Activated CD8-positive, alpha-beta T cell treated with anti-CD3 and anti-CD28 coated beads, Interleukin-2, amount 10 ng/mL, durations not matched to agents 7 days and 5 days (primary cell): ENCODE measurements at regions not wholly inside any gene's neighbourhood (a gene's known extent, or its start where the extent isn't known, plus 50 kb on each side); places are given as distances from the start of the nearest gene placed in this dataset.

Experiments
- ATAC-seq: fragments of 150-1000 bp; cut with Tn5 transposase; one replicate; pipeline ENCODE4 v1.10.0; 2021; ENCODE audit warnings: moderate library complexity
- CTCF ChIA-PET: fragments of 350-600 bp; sonication (Branson Sonifier 250); formaldehyde crosslinking; loops from one replicate; lab custom pipeline; 2021; ENCODE audit warnings: antibody characterized with exemption; lab: Charles Lee
- POLR2A ChIA-PET: fragments of 350-600 bp; sonication (Branson Sonifier 250); formaldehyde crosslinking; loops from one replicate; lab custom pipeline; 2021; ENCODE audit warnings: antibody characterized with exemption; lab: Charles Lee
- DNase-seq: peaks from one replicate; pipeline ENCODE4 v3.0.0-alpha.2; 2020
- H3K27ac Mint-ChIP-seq: one replicate; pipeline ENCODE4 v1.8.0; 2021; ENCODE audit warnings: mild to moderate bottlenecking, mixed read lengths
- H3K27me3 Mint-ChIP-seq: one replicate; pipeline ENCODE4 v1.8.0; 2021; ENCODE audit warnings: low read depth, mixed read lengths
- H3K36me3 Mint-ChIP-seq: one replicate; pipeline ENCODE4 v1.8.0; 2021; ENCODE audit warnings: low read depth, mixed read lengths
- H3K4me1 Mint-ChIP-seq: one replicate; pipeline ENCODE4 v1.8.0; 2021; ENCODE audit warnings: low read depth, mixed read lengths
- H3K4me3 Mint-ChIP-seq: one replicate; pipeline ENCODE4 v1.8.0; 2021; ENCODE audit warnings: mild to moderate bottlenecking, mixed read lengths
- H3K9me3 Mint-ChIP-seq: one replicate; pipeline ENCODE4 v1.8.0; 2022; ENCODE audit warnings: mixed read lengths; ENCODE audit not compliant: insufficient read depth

DNA sequence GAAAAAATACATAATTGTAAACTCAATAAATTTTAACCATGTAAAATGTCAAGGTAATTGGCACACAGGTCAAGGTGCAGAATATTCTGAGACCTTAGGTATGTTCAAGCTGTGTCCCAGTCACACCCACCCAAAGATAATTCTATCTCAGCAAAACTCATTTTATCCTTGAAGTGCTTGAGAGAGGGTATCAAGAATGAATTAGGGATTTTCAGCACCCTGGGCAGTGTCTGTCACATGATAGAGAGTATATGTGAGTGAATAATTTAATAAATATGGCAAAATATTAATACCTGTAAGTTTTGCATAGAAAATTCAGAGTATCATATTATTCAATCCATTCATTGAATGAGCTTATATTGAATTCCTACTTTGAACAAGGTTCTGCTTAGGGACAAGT is 567.9 kb downstream of the FBXO15 start:
- ChIA-PET POLR2A (no interaction called here), CTCF (no interaction called here)

GRCh38 chr18:73577365-73577764 is 570.3 kb downstream of the FBXO15 start:
- ChIA-PET POLR2A (no interaction called here), CTCF (no interaction called here)
- H3K36me3 Mint-ChIP-seq, result no peaks in the 10 kb centered on the region
- DNase-seq (no peak), ATAC-seq (no peak)
- no peaks in the 10 kb centered on the region for H3K27me3 Mint-ChIP-seq
- H3K4me3 Mint-ChIP-seq, result no peak overlapping the region
- H3K27ac Mint-ChIP-seq, result no peak overlapping the region
- H3K4me1 Mint-ChIP-seq, result no peaks in the 10 kb centered on the region
- H3K9me3 Mint-ChIP-seq, result no peaks in the 10 kb centered on the region

More for the DNA sequence above, 567.9 kb downstream of the FBXO15 start:
- Mint-ChIP-seq H3K27me3 (no peaks in the 10 kb centered on the region), H3K36me3 (no peaks in the 10 kb centered on the region), H3K9me3 (no peaks in the 10 kb centered on the region), H3K27ac (no peak overlapping the region), H3K4me1 (no peaks in the 10 kb centered on the region), H3K4me3 (no peak overlapping the region)
- DNase-seq (no peak), ATAC-seq (no peak)

- H3K27me3 Mint-ChIP-seq, result no peaks in the 10 kb centered on the region
- no peaks in the 10 kb centered on the region for H3K36me3 Mint-ChIP-seq
- no peak overlapping the region for H3K4me3 Mint-ChIP-seq
- POLR2A ChIA-PET, result no interaction called here
- DNase-seq, result no peak
- ATAC-seq, result no peak
- H3K9me3 Mint-ChIP-seq, result no peaks in the 10 kb centered on the region
- H3K27ac Mint-ChIP-seq, result no peak overlapping the region
- H3K4me1 Mint-ChIP-seq, result no peaks in the 10 kb centered on the region
- CTCF ChIA-PET, result interaction anchor here (0.8 kb wide), 1 partner anchor 895 kb away, joined by 3 read pairs; no protein-coding TSS in a partner anchor
Measured at GRCh38 chr18:73563901-73564472, 583.6 kb downstream of the FBXO15 start.

GRCh38 chr18:73563345-73563744 is 584.3 kb downstream of the FBXO15 start:
- Mint-ChIP-seq H3K4me1 (no peaks in the 10 kb centered on the region), H3K9me3 (no peaks in the 10 kb centered on the region), H3K36me3 (no peaks in the 10 kb centered on the region), H3K27me3 (no peaks in the 10 kb centered on the region), H3K27ac (no peak overlapping the region), H3K4me3 (no peak overlapping the region)
- ATAC-seq, result no peak
- DNase-seq, result no peak
- ChIA-PET POLR2A (no interaction called here), CTCF (no interaction called here)

DNA sequence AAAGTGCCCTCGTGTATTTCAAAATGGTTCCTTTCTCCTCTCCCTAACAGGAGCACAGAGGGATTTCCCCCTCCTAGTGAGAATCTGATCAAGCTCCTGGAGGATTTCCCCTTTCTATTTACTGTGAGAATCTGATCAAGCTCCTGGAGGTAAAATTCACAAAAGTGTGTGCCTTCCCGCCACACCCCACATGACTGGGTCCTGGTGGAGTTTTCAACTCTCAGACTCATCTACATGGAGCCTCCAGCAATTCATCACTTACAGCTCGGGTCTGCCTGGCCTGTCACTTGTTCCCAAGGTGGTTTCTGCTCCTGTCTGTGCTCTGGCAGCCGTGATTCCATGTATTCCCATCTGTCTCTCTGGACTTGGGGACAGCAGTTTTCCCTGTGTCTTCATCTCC is 590.7 kb downstream of the FBXO15 start:
- H3K27me3 Mint-ChIP-seq, result no peaks in the 10 kb centered on the region
- no peaks in the 10 kb centered on the region for H3K9me3 Mint-ChIP-seq
- DNase-seq (no peak), ATAC-seq (no peak)
- H3K27ac Mint-ChIP-seq, result no peak overlapping the region
- POLR2A ChIA-PET, result no interaction called here
- H3K4me1 Mint-ChIP-seq, result no peaks in the 10 kb centered on the region
- CTCF ChIA-PET, result no interaction called here
- no peak overlapping the region for H3K4me3 Mint-ChIP-seq
- no peaks in the 10 kb centered on the region for H3K36me3 Mint-ChIP-seq

- H3K27me3 Mint-ChIP-seq, result no peaks in the 10 kb centered on the region
- H3K36me3 Mint-ChIP-seq, result no peaks in the 10 kb centered on the region
- H3K4me1 Mint-ChIP-seq, result no peaks in the 10 kb centered on the region
- no peak for ATAC-seq
- no peaks in the 10 kb centered on the region for H3K9me3 Mint-ChIP-seq
- no peak overlapping the region for H3K27ac Mint-ChIP-seq
- H3K4me3 Mint-ChIP-seq, result no peak overlapping the region
- ChIA-PET POLR2A (no interaction called here), CTCF (no interaction called here)
- DNase-seq, result no peak
Measured at GRCh38 chr18:73552171-73552570, 595.5 kb downstream of the FBXO15 start.

DNA sequence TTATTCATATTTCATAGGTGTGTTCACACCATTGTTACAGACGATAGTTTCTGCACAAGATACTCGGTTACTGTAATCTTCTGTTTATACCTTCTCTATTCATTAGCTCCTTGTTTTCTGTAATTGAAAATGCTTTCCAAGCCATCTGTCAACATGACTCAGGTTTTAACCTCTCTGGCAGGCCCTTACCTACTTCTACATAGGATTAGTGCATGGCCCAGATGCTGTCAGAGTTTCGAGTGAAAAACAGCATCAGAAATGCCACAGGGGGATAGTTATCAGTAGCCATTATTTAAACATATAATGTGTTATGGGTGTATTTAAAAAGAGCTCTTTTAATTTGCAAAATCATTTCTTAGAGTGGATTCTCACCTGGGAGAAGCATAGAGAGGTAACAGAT is 596.4 kb downstream of the FBXO15 start:
- DNase-seq (no peak), ATAC-seq (no peak)
- H3K4me3 Mint-ChIP-seq, result no peak overlapping the region
- H3K27me3 Mint-ChIP-seq, result no peaks in the 10 kb centered on the region
- ChIA-PET POLR2A (no interaction called here), CTCF (no interaction called here)
- H3K9me3 Mint-ChIP-seq, result no peaks in the 10 kb centered on the region
- no peak overlapping the region for H3K27ac Mint-ChIP-seq
- H3K36me3 Mint-ChIP-seq, result no peaks in the 10 kb centered on the region
- no peaks in the 10 kb centered on the region for H3K4me1 Mint-ChIP-seq

- H3K9me3 Mint-ChIP-seq, result no peaks in the 10 kb centered on the region
- DNase-seq, result no peak
- H3K27me3 Mint-ChIP-seq, result no peaks in the 10 kb centered on the region
- CTCF ChIA-PET, result no interaction called here
- no peak for ATAC-seq
- H3K4me1 Mint-ChIP-seq, result no peaks in the 10 kb centered on the region
- no peak overlapping the region for H3K27ac Mint-ChIP-seq
- H3K4me3 Mint-ChIP-seq, result no peak overlapping the region
- no peaks in the 10 kb centered on the region for H3K36me3 Mint-ChIP-seq
- POLR2A ChIA-PET, result no interaction called here
Measured at GRCh38 chr18:73549236-73549635, 598.4 kb downstream of the FBXO15 start.

- Mint-ChIP-seq H3K4me3 (no peak overlapping the region), H3K27ac (no peak overlapping the region), H3K9me3 (no peaks in the 10 kb centered on the region), H3K4me1 (no peaks in the 10 kb centered on the region), H3K27me3 (no peaks in the 10 kb centered on the region), H3K36me3 (no peaks in the 10 kb centered on the region)
- ChIA-PET CTCF (no interaction called here), POLR2A (no interaction called here)
- ATAC-seq (no peak), DNase-seq (no peak)
Measured at GRCh38 chr18:73545472-73545871, 602.2 kb downstream of the FBXO15 start.

DNA sequence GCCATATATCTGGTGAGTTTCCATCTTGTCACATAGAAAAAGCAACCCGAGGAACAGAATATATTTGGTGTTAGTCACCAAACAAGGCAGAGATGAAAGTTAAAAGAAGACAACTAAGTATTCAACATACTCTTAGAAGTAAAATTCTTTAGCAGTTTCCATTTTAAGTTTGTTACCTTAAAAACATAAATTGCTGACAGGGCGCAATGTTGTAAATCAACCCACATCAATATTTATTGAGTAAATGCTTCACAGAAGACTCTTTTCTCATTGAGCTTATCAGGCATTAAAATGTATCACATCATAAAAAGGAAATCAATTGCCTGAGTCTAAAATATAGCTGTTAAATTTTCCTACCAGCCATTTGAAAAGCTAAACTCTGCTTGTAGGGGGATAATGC is 603.0 kb downstream of the FBXO15 start:
- no peaks in the 10 kb centered on the region for H3K4me1 Mint-ChIP-seq
- H3K27ac Mint-ChIP-seq, result no peak overlapping the region
- H3K27me3 Mint-ChIP-seq, result no peaks in the 10 kb centered on the region
- ATAC-seq, result no peak
- ChIA-PET CTCF (no interaction called here), POLR2A (no interaction called here)
- H3K4me3 Mint-ChIP-seq, result no peak overlapping the region
- no peaks in the 10 kb centered on the region for H3K9me3 Mint-ChIP-seq
- H3K36me3 Mint-ChIP-seq, result no peaks in the 10 kb centered on the region
- DNase-seq, result no peak

DNA sequence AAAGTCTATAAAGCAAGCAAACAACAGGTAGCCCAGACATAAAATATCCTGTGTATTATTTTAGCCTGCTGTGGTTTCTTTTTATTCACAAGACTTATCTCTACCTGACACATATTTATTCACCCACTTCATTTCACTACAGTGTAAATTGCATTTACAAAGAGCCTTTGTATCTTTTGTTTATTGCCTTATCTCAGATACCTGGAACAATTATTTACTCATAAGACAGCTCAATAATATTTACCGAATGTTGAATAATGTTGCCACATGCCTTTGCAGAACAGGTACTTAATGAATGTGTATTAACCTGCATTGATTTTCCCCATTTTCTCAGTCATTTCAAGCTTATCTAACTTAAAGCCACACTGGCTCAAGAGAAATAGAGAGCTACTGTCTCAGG is 603.6 kb downstream of the FBXO15 start:
- Mint-ChIP-seq H3K36me3 (no peaks in the 10 kb centered on the region), H3K27ac (no peak overlapping the region), H3K4me1 (no peaks in the 10 kb centered on the region), H3K4me3 (no peak overlapping the region), H3K9me3 (no peaks in the 10 kb centered on the region), H3K27me3 (no peaks in the 10 kb centered on the region)
- DNase-seq (no peak), ATAC-seq (no peak)
- POLR2A ChIA-PET, result no interaction called here
- CTCF ChIA-PET, result no interaction called here

- no peak for ATAC-seq
- Mint-ChIP-seq H3K4me1 (no peaks in the 10 kb centered on the region), H3K36me3 (no peaks in the 10 kb centered on the region), H3K4me3 (no peak overlapping the region), H3K27me3 (no peaks in the 10 kb centered on the region), H3K27ac (no peak overlapping the region), H3K9me3 (no peaks in the 10 kb centered on the region)
- CTCF ChIA-PET, result no interaction called here
- POLR2A ChIA-PET, result no interaction called here
- no peak for DNase-seq
Measured at GRCh38 chr18:73535990-73536389, 611.6 kb downstream of the FBXO15 start.

DNA sequence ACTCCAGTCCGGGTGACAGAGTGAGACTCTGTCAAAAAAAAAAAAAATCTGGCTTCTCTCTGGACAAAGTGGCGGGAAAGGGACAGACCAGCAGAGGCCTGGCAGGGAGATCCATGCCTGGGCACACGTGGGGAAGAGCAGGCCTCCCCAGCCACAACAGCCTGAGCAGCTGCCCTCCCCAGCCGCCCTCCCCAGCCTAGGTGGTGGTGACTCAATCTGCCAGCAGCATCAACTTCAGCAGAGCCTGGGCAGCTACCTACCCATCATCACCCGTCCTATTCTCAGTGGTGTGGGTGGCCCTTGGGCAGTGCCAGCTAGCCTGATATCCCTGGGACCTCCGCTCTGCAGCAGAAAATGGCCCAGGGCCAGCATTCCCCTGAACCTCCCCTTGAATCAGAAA is 612.4 kb downstream of the FBXO15 start:
- ATAC-seq (no peak), DNase-seq (no peak)
- Mint-ChIP-seq H3K27me3 (no peaks in the 10 kb centered on the region), H3K4me3 (no peak overlapping the region), H3K9me3 (no peaks in the 10 kb centered on the region), H3K4me1 (no peaks in the 10 kb centered on the region), H3K36me3 (no peaks in the 10 kb centered on the region), H3K27ac (no peak overlapping the region)
- ChIA-PET CTCF (no interaction called here), POLR2A (no interaction called here)
